ENCODE measurements at regions not wholly inside any gene's neighbourhood (a gene's known extent, or its start where the extent isn't known, plus 50 kb on each side); places are given as distances from the start of the nearest gene placed in this dataset.

- H3K27me3 ChIP-seq (ENCODE audit: control insufficient read depth, insufficient read depth, low read length), result no peaks in the 10 kb centered on the region
- Mint-ChIP-seq H3K36me3 (no peaks in the 10 kb centered on the region), H3K27me3 (no peaks in the 10 kb centered on the region), H3K4me3 (no peak overlapping the region), H3K4me1 (no peaks in the 10 kb centered on the region), H3K27ac (no peak overlapping the region), H3K9me3 (peaks cover 0 to 9% (median 0%) of the 10 kb centered on the region in 7 donors)
- no peaks in the 10 kb centered on the region for H3K4me1 ChIP-seq (ENCODE audit: control insufficient read depth, insufficient read depth, low read length, poor library complexity, severe bottlenecking)
- H3K4me3 ChIP-seq (ENCODE audit: low read depth, low read length), result no peak overlapping the region
- DNase-seq (no peak), ATAC-seq (ENCODE audit: low read depth in 2 of 2) (no peak)
- no peaks in the 10 kb centered on the region for H3K36me3 ChIP-seq (ENCODE audit: control insufficient read depth, insufficient read depth, low read length)
- no peak overlapping the region for H3K27ac ChIP-seq (ENCODE audit: insufficient read depth, low read length, poor library complexity, severe bottlenecking)
- H3K9me3 ChIP-seq (ENCODE audit: control insufficient read depth in 2 of 2, low read length in 2 of 2), result peaks cover 3 to 6% of the 10 kb centered on the region in 2 experiments
Measured at GRCh38 chr4:181684310-181684709, 558.9 kb upstream of the TENM3 start.

GRCh38 chr4:181685461-181685860, 557.7 kb upstream of the TENM3 start:
- no peak overlapping the region for H3K27ac Mint-ChIP-seq
- no peaks in the 10 kb centered on the region for H3K27me3 Mint-ChIP-seq
- Histone ChIP-seq H3K27me3 (ENCODE audit: control insufficient read depth, insufficient read depth, low read length) (no peaks in the 10 kb centered on the region), H3K4me3 (ENCODE audit: low read depth, low read length) (no peak overlapping the region), H3K9me3 (ENCODE audit: control insufficient read depth in 2 of 2, low read length in 2 of 2) (peaks cover 3 to 6% of the 10 kb centered on the region in 2 experiments), H3K4me1 (ENCODE audit: control insufficient read depth, insufficient read depth, low read length, poor library complexity, severe bottlenecking) (no peaks in the 10 kb centered on the region), H3K27ac (ENCODE audit: insufficient read depth, low read length, poor library complexity, severe bottlenecking) (no peak overlapping the region), H3K36me3 (ENCODE audit: control insufficient read depth, insufficient read depth, low read length) (no peaks in the 10 kb centered on the region)
- no peaks in the 10 kb centered on the region for H3K4me1 Mint-ChIP-seq
- H3K4me3 Mint-ChIP-seq, result no peak overlapping the region
- no peak for ATAC-seq (ENCODE audit: low read depth in 2 of 2)
- H3K36me3 Mint-ChIP-seq, result no peaks in the 10 kb centered on the region
- no peak for DNase-seq
- peaks cover 0 to 13% (median 0%) of the 10 kb centered on the region in 7 donors for H3K9me3 Mint-ChIP-seq

GRCh38 chr4:181685911-181686310, 557.3 kb upstream of the TENM3 start:
- DNase-seq, result no peak
- Histone ChIP-seq H3K9me3 (ENCODE audit: control insufficient read depth in 2 of 2, low read length in 2 of 2) (peaks cover 3 to 6% of the 10 kb centered on the region in 2 experiments), H3K36me3 (ENCODE audit: control insufficient read depth, insufficient read depth, low read length) (no peaks in the 10 kb centered on the region), H3K4me1 (ENCODE audit: control insufficient read depth, insufficient read depth, low read length, poor library complexity, severe bottlenecking) (no peaks in the 10 kb centered on the region), H3K27me3 (ENCODE audit: control insufficient read depth, insufficient read depth, low read length) (no peaks in the 10 kb centered on the region), H3K4me3 (ENCODE audit: low read depth, low read length) (no peak overlapping the region), H3K27ac (ENCODE audit: insufficient read depth, low read length, poor library complexity, severe bottlenecking) (no peak overlapping the region)
- peaks cover 0 to 13% (median 0%) of the 10 kb centered on the region in 7 donors for H3K9me3 Mint-ChIP-seq
- H3K27me3 Mint-ChIP-seq, result no peaks in the 10 kb centered on the region
- no peak overlapping the region for H3K4me3 Mint-ChIP-seq
- ATAC-seq (ENCODE audit: low read depth in 2 of 2), result no peak
- no peak overlapping the region for H3K27ac Mint-ChIP-seq
- H3K36me3 Mint-ChIP-seq, result no peaks in the 10 kb centered on the region
- no peaks in the 10 kb centered on the region for H3K4me1 Mint-ChIP-seq

- no peak overlapping the region for H3K27ac Mint-ChIP-seq
- Histone ChIP-seq H3K4me3 (ENCODE audit: low read depth, low read length) (no peak overlapping the region), H3K9me3 (ENCODE audit: control insufficient read depth in 2 of 2, low read length in 2 of 2) (peaks cover 2 to 3% of the 10 kb centered on the region in 2 experiments), H3K27ac (ENCODE audit: insufficient read depth, low read length, poor library complexity, severe bottlenecking) (no peak overlapping the region), H3K27me3 (ENCODE audit: control insufficient read depth, insufficient read depth, low read length) (no peaks in the 10 kb centered on the region), H3K4me1 (ENCODE audit: control insufficient read depth, insufficient read depth, low read length, poor library complexity, severe bottlenecking) (no peaks in the 10 kb centered on the region), H3K36me3 (ENCODE audit: control insufficient read depth, insufficient read depth, low read length) (no peaks in the 10 kb centered on the region)
- no peak overlapping the region for H3K4me3 Mint-ChIP-seq
- no peak for DNase-seq
- H3K4me1 Mint-ChIP-seq, result no peaks in the 10 kb centered on the region
- H3K36me3 Mint-ChIP-seq, result no peaks in the 10 kb centered on the region
- no peak for ATAC-seq (ENCODE audit: low read depth in 2 of 2)
- peaks cover 0 to 13% (median 0%) of the 10 kb centered on the region in 7 donors for H3K9me3 Mint-ChIP-seq
- no peaks in the 10 kb centered on the region for H3K27me3 Mint-ChIP-seq
Measured at GRCh38 chr4:181687116-181687515, 556.1 kb upstream of the TENM3 start.

- Histone ChIP-seq H3K4me1 (ENCODE audit: control insufficient read depth, insufficient read depth, low read length, poor library complexity, severe bottlenecking) (no peaks in the 10 kb centered on the region), H3K4me3 (ENCODE audit: low read depth, low read length) (no peak overlapping the region), H3K9me3 (ENCODE audit: control insufficient read depth in 2 of 2, low read length in 2 of 2) (no peaks in the 10 kb centered on the region), H3K27ac (ENCODE audit: insufficient read depth, low read length, poor library complexity, severe bottlenecking) (no peak overlapping the region), H3K27me3 (ENCODE audit: control insufficient read depth, insufficient read depth, low read length) (no peaks in the 10 kb centered on the region), H3K36me3 (ENCODE audit: control insufficient read depth, insufficient read depth, low read length) (no peaks in the 10 kb centered on the region)
- H3K4me3 Mint-ChIP-seq, result no peak overlapping the region
- no peaks in the 10 kb centered on the region for H3K27me3 Mint-ChIP-seq
- peaks cover 0 to 8% (median 1%) of the 10 kb centered on the region in 7 donors for H3K9me3 Mint-ChIP-seq
- no peaks in the 10 kb centered on the region for H3K4me1 Mint-ChIP-seq
- ATAC-seq (ENCODE audit: low read depth in 2 of 2), result no peak
- H3K27ac Mint-ChIP-seq, result no peak overlapping the region
- H3K36me3 Mint-ChIP-seq, result no peaks in the 10 kb centered on the region
- no peak for DNase-seq
Measured at GRCh38 chr4:181688432-181688831, 554.8 kb upstream of the TENM3 start.

- no peaks in the 10 kb centered on the region for H3K27me3 ChIP-seq (ENCODE audit: control insufficient read depth, insufficient read depth, low read length)
- no peaks in the 10 kb centered on the region for H3K4me1 ChIP-seq (ENCODE audit: control insufficient read depth, insufficient read depth, low read length, poor library complexity, severe bottlenecking)
- H3K27ac ChIP-seq (ENCODE audit: insufficient read depth, low read length, poor library complexity, severe bottlenecking), result no peak overlapping the region
- no peak overlapping the region for H3K4me3 ChIP-seq (ENCODE audit: low read depth, low read length)
- ATAC-seq (ENCODE audit: low read depth in 2 of 2), result no peak
- no peaks in the 10 kb centered on the region for H3K4me1 Mint-ChIP-seq
- H3K9me3 Mint-ChIP-seq, result peaks cover 0 to 8% (median 1%) of the 10 kb centered on the region in 7 donors
- H3K36me3 ChIP-seq (ENCODE audit: control insufficient read depth, insufficient read depth, low read length), result no peaks in the 10 kb centered on the region
- H3K27me3 Mint-ChIP-seq, result no peaks in the 10 kb centered on the region
- no peak overlapping the region for H3K4me3 Mint-ChIP-seq
- DNase-seq, result no peak
- no peak overlapping the region for H3K27ac Mint-ChIP-seq
- no peaks in the 10 kb centered on the region for H3K9me3 ChIP-seq (ENCODE audit: control insufficient read depth in 2 of 2, low read length in 2 of 2)
- no peaks in the 10 kb centered on the region for H3K36me3 Mint-ChIP-seq
Measured at GRCh38 chr4:181688872-181689271, 554.3 kb upstream of the TENM3 start.

GRCh38 chr4:181690498-181690897, 552.7 kb upstream of the TENM3 start:
- Mint-ChIP-seq H3K36me3 (no peaks in the 10 kb centered on the region), H3K27me3 (no peaks in the 10 kb centered on the region), H3K4me1 (no peaks in the 10 kb centered on the region), H3K4me3 (no peak overlapping the region), H3K9me3 (peaks cover 0 to 10% (median 1%) of the 10 kb centered on the region in 7 donors), H3K27ac (no peak overlapping the region)
- no peak for DNase-seq
- no peaks in the 10 kb centered on the region for H3K9me3 ChIP-seq (ENCODE audit: control insufficient read depth in 2 of 2, low read length in 2 of 2)
- no peak for ATAC-seq (ENCODE audit: low read depth in 2 of 2)
- no peaks in the 10 kb centered on the region for H3K27me3 ChIP-seq (ENCODE audit: control insufficient read depth, insufficient read depth, low read length)
- no peaks in the 10 kb centered on the region for H3K4me1 ChIP-seq (ENCODE audit: control insufficient read depth, insufficient read depth, low read length, poor library complexity, severe bottlenecking)
- H3K27ac ChIP-seq (ENCODE audit: insufficient read depth, low read length, poor library complexity, severe bottlenecking), result no peak overlapping the region
- H3K4me3 ChIP-seq (ENCODE audit: low read depth, low read length), result no peak overlapping the region
- H3K36me3 ChIP-seq (ENCODE audit: control insufficient read depth, insufficient read depth, low read length), result no peaks in the 10 kb centered on the region

- Mint-ChIP-seq H3K9me3 (peaks cover 0 to 7% (median 4%) of the 10 kb centered on the region in 7 donors), H3K36me3 (no peaks in the 10 kb centered on the region), H3K4me1 (no peaks in the 10 kb centered on the region), H3K27me3 (no peaks in the 10 kb centered on the region), H3K4me3 (no peak overlapping the region), H3K27ac (no peak overlapping the region)
- Histone ChIP-seq H3K9me3 (ENCODE audit: control insufficient read depth in 2 of 2, low read length in 2 of 2) (no peaks in the 10 kb centered on the region), H3K27ac (ENCODE audit: insufficient read depth, low read length, poor library complexity, severe bottlenecking) (no peak overlapping the region), H3K27me3 (ENCODE audit: control insufficient read depth, insufficient read depth, low read length) (no peaks in the 10 kb centered on the region), H3K4me1 (ENCODE audit: control insufficient read depth, insufficient read depth, low read length, poor library complexity, severe bottlenecking) (no peaks in the 10 kb centered on the region), H3K36me3 (ENCODE audit: control insufficient read depth, insufficient read depth, low read length) (no peaks in the 10 kb centered on the region), H3K4me3 (ENCODE audit: low read depth, low read length) (no peak overlapping the region)
- ATAC-seq (ENCODE audit: low read depth in 2 of 2) (no peak), DNase-seq (no peak)
Measured at GRCh38 chr4:181692965-181693364, 550.2 kb upstream of the TENM3 start.
